ENCODE measurements at regions not wholly inside any gene's neighbourhood (a gene's known extent, or its start where the extent isn't known, plus 50 kb on each side); places are given as distances from the start of the nearest gene placed in this dataset.
"Not testable (repeated sequence)": the region's sequence is repeated elsewhere in the genome, so short reads cannot be mapped to it uniquely, and the experiment has no call there.

DNA sequence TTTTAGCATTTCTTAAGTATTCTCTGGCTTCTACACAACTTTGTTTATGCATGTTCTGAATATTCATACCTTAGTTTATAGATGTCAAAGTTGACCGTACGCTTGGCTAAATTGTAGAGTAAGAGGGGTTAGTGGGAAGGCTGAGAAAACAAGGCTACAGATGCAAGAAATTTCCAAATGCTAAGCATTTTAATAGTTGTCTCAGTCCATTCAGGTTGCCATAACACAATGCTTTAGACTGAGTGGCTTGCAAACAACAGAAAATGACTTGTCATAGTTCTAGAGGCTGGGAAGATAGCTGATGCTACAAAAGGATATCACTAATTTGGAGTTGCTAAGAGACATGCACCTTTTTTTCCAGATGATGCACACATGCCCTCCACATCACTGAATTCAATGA lies 53.0 kb upstream of the C1QTNF3 start:
- not testable (repeated sequence) for DNase-seq; H3K4me3 Mint-ChIP-seq; H3K36me3 Mint-ChIP-seq (ENCODE audit: low read depth); H3K4me1 Mint-ChIP-seq (ENCODE audit: low read depth); H3K27me3 Mint-ChIP-seq; H3K9me3 Mint-ChIP-seq; H3K27ac Mint-ChIP-seq

DNA sequence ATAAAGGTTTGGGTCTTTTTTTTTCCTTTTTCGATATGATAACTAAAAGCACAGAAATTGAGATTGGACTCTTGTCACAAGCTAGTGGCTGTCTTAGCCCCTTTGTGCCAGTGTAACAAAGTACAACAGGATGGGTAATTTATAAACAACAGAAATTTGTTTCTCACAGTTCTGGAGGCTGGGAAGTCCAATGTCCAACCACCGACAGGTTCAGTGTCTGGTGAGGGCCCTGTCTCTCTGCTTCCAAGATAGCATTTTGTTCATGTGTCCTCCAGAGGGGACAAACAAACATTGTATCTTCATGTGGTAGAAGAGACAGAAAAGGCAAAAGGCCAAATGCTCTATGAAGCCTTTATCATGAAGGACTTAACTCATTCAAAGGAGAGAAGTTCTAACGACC lies 56.9 kb upstream of the C1QTNF3 start:
- H3K36me3 Mint-ChIP-seq (ENCODE audit: low read depth); H3K27ac Mint-ChIP-seq; H3K4me1 Mint-ChIP-seq (ENCODE audit: low read depth); DNase-seq; H3K27me3 Mint-ChIP-seq; H3K9me3 Mint-ChIP-seq; H3K4me3 Mint-ChIP-seq: not testable (repeated sequence)

DNA sequence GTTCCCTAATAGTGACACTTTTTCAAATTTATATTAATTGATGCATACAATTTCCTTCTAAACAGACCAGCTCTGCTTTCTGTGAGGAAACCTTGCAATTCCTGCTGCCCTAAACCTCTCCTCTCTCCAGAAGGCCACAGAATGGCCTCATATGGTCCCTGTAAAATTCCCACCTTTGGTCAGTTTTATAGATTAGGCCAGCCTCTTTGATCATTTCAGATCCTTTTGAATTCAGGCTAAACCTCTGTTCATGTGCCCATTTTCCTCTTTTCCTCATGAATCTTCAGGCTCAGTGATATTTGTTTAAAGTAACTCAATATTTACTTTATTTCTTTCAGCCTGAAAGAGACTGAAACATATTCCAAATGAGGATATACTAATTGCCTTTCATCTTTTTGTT lies 58.6 kb upstream of the C1QTNF3 start:
- not testable (repeated sequence) for H3K27me3 Mint-ChIP-seq; H3K9me3 Mint-ChIP-seq; H3K4me1 Mint-ChIP-seq (ENCODE audit: low read depth); H3K27ac Mint-ChIP-seq; H3K36me3 Mint-ChIP-seq (ENCODE audit: low read depth); H3K4me3 Mint-ChIP-seq; DNase-seq

DNA sequence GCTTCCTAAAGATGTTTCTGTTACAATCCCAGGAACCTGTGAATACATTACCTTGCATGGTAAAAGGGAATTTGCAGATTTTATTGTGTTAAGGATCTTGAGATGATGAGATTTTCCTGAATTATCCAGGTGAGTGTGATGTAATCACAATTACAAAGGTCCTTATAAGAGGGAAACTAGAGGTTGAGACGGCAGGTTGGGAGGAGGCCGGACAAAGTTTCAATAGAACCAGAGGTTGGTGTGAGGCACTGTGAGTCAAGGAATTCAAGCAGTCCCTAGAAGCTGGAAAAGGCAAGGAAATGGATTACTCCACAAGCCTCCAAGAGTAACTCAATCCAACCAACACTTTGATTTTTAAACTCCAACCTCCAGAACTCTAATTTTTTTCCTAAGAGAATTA lies 65.9 kb upstream of the C1QTNF3 start:
- H3K4me3 Mint-ChIP-seq; DNase-seq; H3K36me3 Mint-ChIP-seq (ENCODE audit: low read depth); H3K27ac Mint-ChIP-seq; H3K27me3 Mint-ChIP-seq; H3K4me1 Mint-ChIP-seq (ENCODE audit: low read depth); H3K9me3 Mint-ChIP-seq: not testable (repeated sequence)

DNA sequence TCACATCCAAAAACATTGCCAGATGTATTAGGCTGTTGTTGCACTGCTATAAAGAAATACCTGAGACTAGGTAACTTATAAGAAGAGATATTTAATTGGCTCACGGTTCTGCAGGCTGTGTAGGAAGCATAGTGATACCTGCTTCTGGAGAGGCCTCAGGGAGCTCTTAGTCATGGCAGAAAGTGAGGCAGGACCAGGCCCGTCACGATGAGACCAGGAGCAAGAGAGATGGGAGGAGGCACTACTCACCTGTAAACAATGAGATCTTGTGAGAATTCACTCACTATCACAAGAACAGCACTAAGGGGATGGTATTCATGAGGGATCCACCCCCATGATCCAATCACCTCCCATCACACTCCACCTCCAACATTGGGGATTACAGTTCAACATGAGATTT lies 81.3 kb upstream of the C1QTNF3 start:
- not testable (repeated sequence) for DNase-seq; H3K9me3 Mint-ChIP-seq; H3K27me3 Mint-ChIP-seq; H3K27ac Mint-ChIP-seq; H3K4me1 Mint-ChIP-seq (ENCODE audit: low read depth); H3K4me3 Mint-ChIP-seq
- peaks cover 19% of the 10 kb centered on the region for H3K36me3 Mint-ChIP-seq (ENCODE audit: low read depth)

DNA sequence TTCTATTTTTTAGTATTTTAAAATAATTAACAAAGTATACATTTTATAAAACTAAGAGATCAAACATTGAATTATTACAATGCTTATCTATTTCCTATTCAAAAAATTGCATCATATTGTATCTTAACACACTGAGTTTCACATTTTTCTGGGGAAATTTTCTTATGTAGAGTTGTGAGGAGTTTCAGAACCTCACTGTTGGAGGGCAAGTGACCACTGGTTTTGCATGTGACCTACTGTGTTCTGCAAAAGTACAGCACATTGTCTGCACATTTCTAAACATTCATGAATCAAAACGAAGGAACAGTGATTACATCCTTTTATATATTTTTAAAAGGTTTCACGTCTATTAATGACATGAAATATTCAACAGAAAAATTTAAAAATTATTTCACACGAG lies 82.3 kb upstream of the C1QTNF3 start:
- not testable (repeated sequence) for H3K4me1 Mint-ChIP-seq (ENCODE audit: low read depth); DNase-seq; H3K9me3 Mint-ChIP-seq; H3K27ac Mint-ChIP-seq; H3K27me3 Mint-ChIP-seq; H3K4me3 Mint-ChIP-seq
- H3K36me3 Mint-ChIP-seq (ENCODE audit: low read depth), result peaks cover 14% of the 10 kb centered on the region

DNA sequence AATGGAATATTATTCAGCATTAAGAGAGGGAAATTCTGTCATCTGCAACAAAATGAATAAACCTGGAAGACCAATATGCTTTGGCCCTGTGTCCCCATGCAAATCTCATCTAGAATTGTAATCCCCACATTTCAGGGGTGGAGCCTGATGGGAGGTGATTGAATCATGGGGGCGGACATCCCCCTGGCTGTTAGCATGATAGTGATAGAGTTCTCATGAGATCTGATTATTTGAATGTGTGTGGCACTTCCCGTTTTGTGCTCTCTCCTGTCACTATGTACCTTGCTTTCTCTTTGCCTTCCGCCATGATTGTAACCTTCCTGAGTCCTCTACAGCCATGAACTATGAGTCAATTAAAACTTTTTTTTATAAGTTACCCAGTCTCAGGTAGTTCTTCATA lies 83.7 kb upstream of the C1QTNF3 start:
- not testable (repeated sequence) for H3K27me3 Mint-ChIP-seq; DNase-seq; H3K27ac Mint-ChIP-seq; H3K4me3 Mint-ChIP-seq; H3K9me3 Mint-ChIP-seq; H3K4me1 Mint-ChIP-seq (ENCODE audit: low read depth); H3K36me3 Mint-ChIP-seq (ENCODE audit: low read depth)

DNA sequence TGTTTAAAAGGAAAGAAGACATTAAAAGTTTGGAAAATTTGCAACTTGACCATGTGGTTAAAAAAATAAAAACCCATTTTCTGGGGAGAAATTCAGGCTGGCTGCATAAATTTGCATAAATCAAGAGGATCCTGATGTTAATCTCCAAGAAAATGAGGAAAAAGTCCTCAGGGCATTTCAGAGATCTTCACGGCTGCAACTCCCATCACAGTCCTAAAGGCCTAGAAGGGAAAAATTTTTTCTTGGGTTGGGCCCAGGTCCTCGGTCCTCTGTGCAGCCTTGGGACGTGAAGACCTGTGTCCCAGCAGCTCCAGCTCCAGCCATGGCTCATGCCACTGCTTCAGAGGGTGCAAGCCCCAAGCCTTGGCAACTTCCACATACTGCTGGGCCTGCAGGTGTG lies 84.8 kb upstream of the C1QTNF3 start:
- not testable (repeated sequence) for H3K36me3 Mint-ChIP-seq (ENCODE audit: low read depth); H3K4me1 Mint-ChIP-seq (ENCODE audit: low read depth); H3K4me3 Mint-ChIP-seq; H3K27me3 Mint-ChIP-seq; DNase-seq; H3K9me3 Mint-ChIP-seq; H3K27ac Mint-ChIP-seq

DNA sequence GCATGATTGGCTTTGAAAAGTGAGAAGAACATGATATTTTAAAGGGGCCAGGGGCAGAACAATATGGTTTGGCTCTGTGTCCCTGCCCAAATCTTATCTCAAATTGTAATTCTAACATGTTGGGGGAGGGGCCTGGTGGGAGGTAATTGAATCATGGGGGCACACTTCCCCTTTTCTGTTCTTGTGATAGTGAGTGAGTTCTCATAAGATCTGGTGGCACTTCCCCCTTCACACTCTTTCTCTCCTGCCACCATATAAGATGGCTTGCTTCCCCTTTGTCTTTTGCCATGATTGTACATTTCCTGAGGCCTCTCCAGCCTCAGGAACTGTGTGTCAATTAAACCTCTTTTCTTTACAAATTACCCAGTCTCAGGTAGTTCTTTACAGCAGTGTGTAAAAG lies 85.9 kb upstream of the C1QTNF3 start:
- H3K36me3 Mint-ChIP-seq (ENCODE audit: low read depth); H3K4me1 Mint-ChIP-seq (ENCODE audit: low read depth); H3K27ac Mint-ChIP-seq; H3K4me3 Mint-ChIP-seq; DNase-seq; H3K9me3 Mint-ChIP-seq; H3K27me3 Mint-ChIP-seq: not testable (repeated sequence)

DNA sequence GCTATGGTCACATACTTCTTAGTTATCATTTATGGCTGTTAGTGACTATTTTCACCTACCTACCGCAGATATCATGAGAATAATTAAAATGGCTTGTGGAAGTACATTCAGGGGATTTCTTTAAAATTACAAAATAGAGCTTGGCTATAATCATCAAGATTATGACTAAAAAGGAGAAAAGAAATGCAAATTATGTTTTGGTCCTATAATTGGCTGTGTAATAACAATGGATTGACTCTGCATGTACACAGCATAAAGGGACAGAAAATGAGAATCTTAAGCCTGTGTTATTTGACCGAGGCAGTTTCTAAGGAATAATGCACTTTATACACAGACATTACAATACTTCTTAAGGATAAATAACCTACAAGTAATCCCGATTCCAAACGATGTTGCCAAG lies 112.0 kb upstream of the C1QTNF3 start:
- H3K4me3 Mint-ChIP-seq; H3K9me3 Mint-ChIP-seq; H3K4me1 Mint-ChIP-seq (ENCODE audit: low read depth); H3K27ac Mint-ChIP-seq; H3K27me3 Mint-ChIP-seq; DNase-seq: not testable (repeated sequence)
- peaks cover 11% of the 10 kb centered on the region for H3K36me3 Mint-ChIP-seq (ENCODE audit: low read depth)

DNA sequence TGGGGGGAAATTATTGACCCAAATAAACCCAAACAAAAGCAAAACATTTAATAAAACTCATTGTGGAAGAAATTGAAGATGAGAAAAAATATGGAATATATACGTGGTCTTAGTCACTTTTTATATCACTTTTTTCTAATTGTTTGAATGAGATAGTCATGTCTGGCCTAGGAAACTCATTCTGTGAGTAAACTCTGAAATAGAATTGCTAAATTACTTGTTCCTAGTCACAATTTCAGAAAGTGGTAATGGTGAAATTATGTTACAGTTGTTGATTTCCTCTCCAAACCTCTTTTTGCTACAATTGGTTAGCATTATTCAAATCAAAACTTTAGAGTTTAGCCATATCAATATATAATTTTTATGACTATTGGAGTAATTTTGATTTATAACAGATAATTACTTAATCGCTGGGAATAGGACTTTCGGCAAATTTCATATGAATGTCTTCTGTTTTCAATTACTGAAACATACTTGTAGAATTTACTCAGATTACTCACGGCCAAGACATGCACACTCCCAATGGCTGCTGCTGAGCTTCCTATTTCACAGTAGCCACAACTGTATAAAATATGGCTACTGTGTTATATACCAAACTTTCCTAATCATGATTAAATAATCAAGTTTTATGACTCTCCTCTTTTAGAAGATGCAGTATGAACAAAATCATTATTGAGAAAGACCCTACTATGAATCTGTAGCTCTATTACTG lies 113.8 kb upstream of the C1QTNF3 start:
- H3K4me3 Mint-ChIP-seq; H3K27ac Mint-ChIP-seq; DNase-seq; H3K9me3 Mint-ChIP-seq; H3K4me1 Mint-ChIP-seq (ENCODE audit: low read depth); H3K27me3 Mint-ChIP-seq: not testable (repeated sequence)
- H3K36me3 Mint-ChIP-seq (ENCODE audit: low read depth), result peaks cover 11% of the 10 kb centered on the region

DNA sequence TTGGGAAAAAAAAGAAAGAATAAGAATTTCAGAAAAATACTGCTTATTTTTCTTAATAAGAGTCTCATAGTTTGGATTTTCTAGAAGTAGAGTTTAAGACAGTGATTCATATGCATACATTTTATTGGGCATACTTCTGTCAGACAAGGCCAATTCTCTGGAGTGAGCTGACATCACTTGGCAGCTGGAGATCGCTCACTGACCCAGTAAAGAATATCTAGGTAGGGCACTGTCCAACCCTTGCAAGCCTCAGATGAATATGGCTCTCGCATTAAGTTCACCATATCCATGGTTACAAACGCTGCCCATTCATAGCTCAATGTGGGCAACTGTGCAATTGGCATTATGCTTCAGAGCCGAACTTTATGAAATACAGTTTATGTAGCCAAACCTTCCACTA lies 117.9 kb upstream of the C1QTNF3 start:
- not testable (repeated sequence) for H3K27me3 Mint-ChIP-seq; H3K4me3 Mint-ChIP-seq; DNase-seq; H3K27ac Mint-ChIP-seq; H3K36me3 Mint-ChIP-seq (ENCODE audit: low read depth); H3K4me1 Mint-ChIP-seq (ENCODE audit: low read depth); H3K9me3 Mint-ChIP-seq

DNA sequence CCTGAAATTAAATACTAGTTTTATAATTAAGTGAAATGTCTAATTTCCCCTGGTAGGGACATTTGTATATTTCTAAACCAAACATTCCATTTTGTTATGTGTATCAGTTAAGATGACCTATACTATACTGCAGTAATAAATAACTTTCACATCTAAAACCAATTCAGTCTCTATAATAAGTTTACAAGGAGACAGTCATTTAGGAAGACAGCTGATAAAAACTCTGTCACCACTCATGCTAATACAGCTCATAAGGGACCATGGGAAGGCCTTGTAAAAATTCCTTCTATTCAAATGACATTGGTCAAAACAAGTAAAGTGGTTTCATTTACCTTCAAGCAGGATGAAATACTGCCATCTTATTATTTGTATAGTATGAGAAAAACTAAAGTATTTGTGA lies 128.4 kb upstream of the C1QTNF3 start:
- H3K9me3 Mint-ChIP-seq; H3K4me1 Mint-ChIP-seq (ENCODE audit: low read depth); H3K4me3 Mint-ChIP-seq; DNase-seq; H3K27me3 Mint-ChIP-seq; H3K27ac Mint-ChIP-seq: not testable (repeated sequence)
- peaks cover 36% of the 10 kb centered on the region for H3K36me3 Mint-ChIP-seq (ENCODE audit: low read depth)

DNA sequence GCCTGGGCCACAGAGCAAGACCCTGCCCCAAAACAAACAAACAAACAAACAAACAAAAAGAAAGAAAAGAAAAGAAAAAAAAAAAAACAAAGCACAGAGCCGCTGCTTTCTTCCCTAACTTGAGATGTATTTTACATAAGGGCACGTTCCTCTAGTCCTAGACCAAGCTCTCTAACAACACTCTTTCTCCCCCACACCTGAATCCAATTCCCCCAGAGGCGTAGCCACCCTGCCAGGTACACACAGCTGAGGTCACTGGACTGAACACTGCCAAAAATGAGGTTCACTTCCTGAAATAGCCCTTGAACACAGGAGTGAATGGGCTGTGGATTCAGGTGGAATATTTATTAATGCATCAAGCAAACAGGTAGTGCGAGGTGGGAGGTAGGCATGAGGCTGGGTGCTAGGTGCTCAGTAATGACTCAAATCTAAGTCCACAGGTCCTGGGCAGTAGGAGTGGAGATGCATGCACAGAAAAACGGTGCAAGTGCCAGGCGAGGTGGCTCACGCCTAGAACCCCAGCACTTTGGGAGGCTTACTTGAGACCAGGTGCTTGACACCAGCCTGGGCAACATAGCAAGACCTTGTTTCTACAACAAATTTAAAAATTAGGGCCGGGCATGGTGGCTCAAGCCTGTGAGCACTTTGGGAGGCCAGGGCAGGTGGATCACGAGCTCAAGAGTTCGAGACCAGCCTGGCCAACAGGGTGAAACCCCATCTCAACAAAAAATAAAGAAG lies 136.6 kb upstream of the C1QTNF3 start:
- peaks cover 31% of the 10 kb centered on the region for H3K36me3 Mint-ChIP-seq (ENCODE audit: low read depth)
- not testable (repeated sequence) for H3K27ac Mint-ChIP-seq

DNA sequence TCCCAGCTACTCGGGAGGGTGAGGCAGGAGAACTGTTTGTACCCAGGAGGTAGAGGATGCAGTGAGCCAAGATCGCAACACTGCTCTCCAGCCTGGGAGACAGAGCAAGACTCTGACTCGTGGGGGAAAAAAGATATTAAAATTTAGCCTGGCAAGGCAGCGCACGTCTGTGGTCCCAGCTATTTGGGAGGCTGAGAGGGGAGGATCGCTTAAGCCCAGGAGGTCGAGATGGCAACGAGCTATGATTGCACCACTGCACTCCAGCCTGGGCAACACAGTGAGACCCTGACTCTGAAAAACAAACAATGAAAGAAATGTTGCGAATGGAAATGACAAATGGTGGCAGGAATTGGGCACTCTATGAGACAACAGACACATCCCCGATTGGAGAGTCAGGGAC lies 137.2 kb upstream of the C1QTNF3 start:
- H3K9me3 Mint-ChIP-seq; H3K4me1 Mint-ChIP-seq (ENCODE audit: low read depth); H3K27ac Mint-ChIP-seq; H3K4me3 Mint-ChIP-seq; H3K27me3 Mint-ChIP-seq; DNase-seq: not testable (repeated sequence)
- peaks cover 27% of the 10 kb centered on the region for H3K36me3 Mint-ChIP-seq (ENCODE audit: low read depth)

More for the DNA sequence above, 136.6 kb upstream of the C1QTNF3 start:
- not testable (repeated sequence) for H3K9me3 Mint-ChIP-seq; H3K4me3 Mint-ChIP-seq; H3K27me3 Mint-ChIP-seq; H3K4me1 Mint-ChIP-seq (ENCODE audit: low read depth); DNase-seq
